ENCODE measurements at regions not wholly inside any gene's neighbourhood (a gene's known extent, or its start where the extent isn't known, plus 50 kb on each side); places are given as distances from the start of the nearest gene placed in this dataset.

GRCh38 chr16:86665929-86666328, 87.6 kb downstream of the FOXL1 start:
- TF ChIP-seq GATA3 (IDR thresholded peaks at IDR 0.05; ENCODE audit: low read depth, low read length): no peak
- TF ChIP-seq GATA2 (IDR thresholded peaks at IDR 0.05; ENCODE audit: low read depth, low read length): no peak
